ENCODE measurements at regions not wholly inside any gene's neighbourhood (a gene's known extent, or its start where the extent isn't known, plus 50 kb on each side); places are given as distances from the start of the nearest gene placed in this dataset.

DNA sequence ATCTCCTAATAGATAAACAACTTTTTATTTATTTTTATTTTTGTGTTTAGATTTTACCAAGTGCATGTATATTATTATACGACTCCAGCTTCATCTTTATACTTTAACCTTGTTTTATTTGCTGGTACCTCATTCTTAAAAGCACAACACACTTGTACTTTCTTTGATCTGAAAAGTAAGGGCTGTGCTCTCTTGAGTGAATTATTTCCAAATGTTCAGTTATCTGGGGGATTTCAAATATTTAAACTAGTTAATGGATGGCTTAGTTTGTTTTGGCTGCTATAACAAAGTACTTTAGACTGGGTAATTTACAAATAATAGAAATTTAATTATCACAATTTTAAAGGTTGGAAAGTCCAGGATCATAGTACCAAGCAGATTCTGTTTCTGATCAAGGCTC lies 1148.2 kb upstream of the PCDH9 start:
- dilution Hi-C loops (cut with MboI; ENCODE audit: extremely low pct_ligation_motif_present, low sequenced_read_pairs) = no loop called here
- Histone ChIP-seq H3K9ac (ENCODE audit: control insufficient read depth, extremely low read depth, insufficient read depth, low read length) (no peak overlapping the region), H3K27ac (ENCODE audit: control insufficient read depth, insufficient read depth, low read length) (no peak overlapping the region), H3K4me3 (ENCODE audit: control insufficient read depth in 2 of 3, extremely low read depth in 1 of 3, insufficient read depth in 2 of 3, low read depth in 1 of 3, low read length in 3 of 3) (no peak overlapping the region), H3K79me2 (ENCODE audit: control insufficient read depth, insufficient read depth, low read length) (no peaks in the 10 kb centered on the region), H4K20me1 (ENCODE audit: control insufficient read depth, extremely low read depth, insufficient read depth, low read length) (no peaks in the 10 kb centered on the region), H3K9me1 (ENCODE audit: control insufficient read depth, extremely low read depth, insufficient read depth, low read length) (no peaks in the 10 kb centered on the region), H3K4me2 (ENCODE audit: control insufficient read depth, extremely low read depth, insufficient read depth, low read depth, low read length) (no peak overlapping the region), H3K4me1 (ENCODE audit: control insufficient read depth, extremely low read depth, insufficient read depth, low read length) (no peaks in the 10 kb centered on the region), H3K27me3 (ENCODE audit: control insufficient read depth, extremely low read depth, insufficient read depth, low read length) (no peaks in the 10 kb centered on the region), H3K36me3 (ENCODE audit: control insufficient read depth in 2 of 2, extremely low read depth in 1 of 2, insufficient read depth in 2 of 2, low read length in 2 of 2) (no peaks in the 10 kb centered on the region), H2AFZ (ENCODE audit: control insufficient read depth, low read length) (no peak overlapping the region), H3K9me3 (ENCODE audit: control insufficient read depth, low read depth, low read length) (peaks cover 2% of the 10 kb centered on the region)
- DNase-seq (ENCODE audit: low read depth, low spot score) = no peak
- TF ChIP-seq CTCF (optimal IDR thresholded peaks at IDR 0.05 in 1 of 3, IDR thresholded peaks at IDR 0.05 in 1 of 3, conservative IDR thresholded peaks at IDR 0.05 in 1 of 3; ENCODE audit: extremely low read depth in 1 of 3, insufficient read depth in 2 of 3, low read length in 3 of 3) (no peak), EZH2 (IDR thresholded peaks at IDR 0.05; ENCODE audit: low read length) (no peak)
- no peak for FAIRE-seq

DNA sequence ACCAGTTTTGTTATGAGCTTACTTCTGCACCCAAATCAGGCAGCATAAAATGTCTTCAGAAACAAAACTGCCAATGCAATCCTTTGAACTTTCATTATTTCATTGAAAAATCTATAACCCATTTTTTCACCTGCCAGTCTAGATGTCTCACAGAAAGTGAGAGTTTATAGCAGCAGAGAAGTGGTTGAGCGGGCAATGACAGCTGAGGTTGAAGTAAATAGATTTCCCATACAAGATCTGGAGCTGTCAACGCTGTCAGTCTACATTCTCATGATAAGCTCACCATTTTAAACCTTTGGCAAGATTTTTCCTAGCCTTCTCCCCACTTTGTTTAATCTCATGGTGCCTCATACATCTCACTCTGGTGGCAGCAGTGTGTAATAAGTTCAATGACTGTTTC lies 1144.9 kb upstream of the PCDH9 start:
- Histone ChIP-seq H3K4me1 (ENCODE audit: control insufficient read depth, extremely low read depth, insufficient read depth, low read length) (no peaks in the 10 kb centered on the region), H4K20me1 (ENCODE audit: control insufficient read depth, extremely low read depth, insufficient read depth, low read length) (no peaks in the 10 kb centered on the region), H3K27ac (ENCODE audit: control insufficient read depth, insufficient read depth, low read length) (no peak overlapping the region), H3K4me3 (ENCODE audit: control insufficient read depth in 2 of 3, extremely low read depth in 1 of 3, insufficient read depth in 2 of 3, low read depth in 1 of 3, low read length in 3 of 3) (no peak overlapping the region), H3K27me3 (ENCODE audit: control insufficient read depth, extremely low read depth, insufficient read depth, low read length) (no peaks in the 10 kb centered on the region), H3K4me2 (ENCODE audit: control insufficient read depth, extremely low read depth, insufficient read depth, low read depth, low read length) (no peak overlapping the region), H3K79me2 (ENCODE audit: control insufficient read depth, insufficient read depth, low read length) (no peaks in the 10 kb centered on the region), H3K36me3 (ENCODE audit: control insufficient read depth in 2 of 2, extremely low read depth in 1 of 2, insufficient read depth in 2 of 2, low read length in 2 of 2) (no peaks in the 10 kb centered on the region), H3K9ac (ENCODE audit: control insufficient read depth, extremely low read depth, insufficient read depth, low read length) (no peak overlapping the region), H3K9me3 (ENCODE audit: control insufficient read depth, low read depth, low read length) (no peaks in the 10 kb centered on the region), H3K9me1 (ENCODE audit: control insufficient read depth, extremely low read depth, insufficient read depth, low read length) (no peaks in the 10 kb centered on the region), H2AFZ (ENCODE audit: control insufficient read depth, low read length) (no peak overlapping the region)
- DNase-seq (ENCODE audit: low read depth, low spot score) = no peak
- no peak for TF ChIP-seq EZH2 (IDR thresholded peaks at IDR 0.05; ENCODE audit: low read length)
- TF ChIP-seq CTCF (optimal IDR thresholded peaks at IDR 0.05 in 1 of 3, IDR thresholded peaks at IDR 0.05 in 1 of 3, conservative IDR thresholded peaks at IDR 0.05 in 1 of 3; ENCODE audit: extremely low read depth in 1 of 3, insufficient read depth in 2 of 3, low read length in 3 of 3) = no peak
- FAIRE-seq = no peak
- dilution Hi-C loops (cut with MboI; ENCODE audit: extremely low pct_ligation_motif_present, low sequenced_read_pairs) = no loop called here

All from keratinocyte (primary cell).